MM.1S (cell line): ENCODE measurements at regions not wholly inside any gene's neighbourhood (a gene's known extent, or its start where the extent isn't known, plus 50 kb on each side); places are given as distances from the start of the nearest gene placed in this dataset.

Experiments
- CTCF ChIP-seq: fragments of 300-600 bp; sonication (generic); IDR thresholded peaks from 2 replicates; pipeline ENCODE4 v1.5.1; 2016; ENCODE audit warnings: antibody characterized with exemption, low read length, mixed read lengths
- EZH2phosphoT487 ChIP-seq: fragments of 300-600 bp; sonication (generic); IDR thresholded peaks from 2 replicates; pipeline ENCODE4 v1.6.1; 2018; ENCODE audit warnings: antibody characterized with exemption, low read length

- TF ChIP-seq CTCF, result no peak
- no peak for TF ChIP-seq EZH2phosphoT487
These were observed 2430.3 kb downstream of the PCDH7 start for GRCh38 chr4:33150525-33150910.
